Peyer's patch (tissue), 4 donors: ENCODE measurements at regions not wholly inside any gene's neighbourhood (a gene's known extent, or its start where the extent isn't known, plus 50 kb on each side); places are given as distances from the start of the nearest gene placed in this dataset.

ENCODE experiments used
- CTCF ChIP-seq, 6 experiments: fragments of 450-650 bp in 4 of 6; fragments of 200-600 bp in 2 of 6; sonication (generic) in 1 of 6; IDR thresholded peaks; one replicate each; pipeline ENCODE4 v1.5.1; 2017 to 2019; ENCODE audit warnings: antibody characterized with exemption in 6 of 6, mild to moderate bottlenecking in 3 of 6, moderate library complexity in 1 of 6
- POLR2A ChIP-seq, 2 donors: fragments of 450-650 bp; IDR thresholded peaks; one replicate each; pipeline ENCODE4 v1.5.1; 2017; ENCODE audit warnings: antibody characterized with exemption in 2 of 2, mild to moderate bottlenecking in 2 of 2, moderate library complexity in 2 of 2

- TF ChIP-seq CTCF (IDR thresholded peaks at IDR 0.05) (no peak), POLR2A (IDR thresholded peaks at IDR 0.05) (no peak)
These were observed 103.8 kb downstream of the SLC10A2 start for GRCh38 chr13:102962430-102962829.
